Transverse colon (tissue), 3 donors: ENCODE measurements at regions not wholly inside any gene's neighbourhood (a gene's known extent, or its start where the extent isn't known, plus 50 kb on each side); places are given as distances from the start of the nearest gene placed in this dataset.
"Not testable (repeated sequence)": the region's sequence is repeated elsewhere in the genome, so short reads cannot be mapped to it uniquely, and the experiment has no call there.

Source experiments
- EP300 ChIP-seq: sonication (generic); formaldehyde crosslinking; IDR thresholded peaks from one replicate; pipeline ENCODE4 v1.6.1; 2017; ENCODE audit warnings: antibody characterized with exemption, low read depth
- POLR2A ChIP-seq: fragments of 450-650 bp; IDR thresholded peaks from one replicate; pipeline ENCODE4 v1.6.1; 2016; ENCODE audit warnings: antibody characterized with exemption, mild to moderate bottlenecking, moderate library complexity
- TF ChIP-seq, protein P1 (sequence below), 5 experiments: fragments of 200-600 bp in 3 of 5; fragments of 450-650 bp in 2 of 5; sonication (generic) in 3 of 5; IDR thresholded peaks; 1 replicate in 2 of 5; 2 replicates in 3 of 5; pipeline ENCODE4 v1.5.1; 2016 to 2017; ENCODE audit warnings: antibody characterized with exemption in 5 of 5, inconsistent platforms in 3 of 5, mild to moderate bottlenecking in 2 of 5, moderate library complexity in 1 of 5

DNA sequence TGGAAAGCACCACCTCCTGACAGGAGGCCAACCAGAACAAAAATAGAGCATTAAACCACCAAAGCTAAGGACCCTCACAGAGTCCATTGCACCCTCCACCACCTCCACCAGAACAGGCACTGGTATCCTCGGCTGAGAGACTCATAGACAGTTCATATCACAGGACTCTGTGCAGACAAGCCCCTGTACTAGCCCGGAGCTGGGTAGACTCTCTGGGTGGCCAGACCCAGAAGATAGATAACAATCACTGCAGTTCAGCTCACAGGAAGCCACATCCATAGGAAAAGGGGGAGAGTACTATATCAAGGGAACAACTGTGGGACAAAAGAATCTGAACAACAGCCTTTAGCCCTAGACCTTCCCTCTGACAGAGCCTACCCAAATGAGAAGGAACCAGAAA, 67.4 kb upstream of the SSTR4 start:
- TF ChIP-seq, protein P1, sequence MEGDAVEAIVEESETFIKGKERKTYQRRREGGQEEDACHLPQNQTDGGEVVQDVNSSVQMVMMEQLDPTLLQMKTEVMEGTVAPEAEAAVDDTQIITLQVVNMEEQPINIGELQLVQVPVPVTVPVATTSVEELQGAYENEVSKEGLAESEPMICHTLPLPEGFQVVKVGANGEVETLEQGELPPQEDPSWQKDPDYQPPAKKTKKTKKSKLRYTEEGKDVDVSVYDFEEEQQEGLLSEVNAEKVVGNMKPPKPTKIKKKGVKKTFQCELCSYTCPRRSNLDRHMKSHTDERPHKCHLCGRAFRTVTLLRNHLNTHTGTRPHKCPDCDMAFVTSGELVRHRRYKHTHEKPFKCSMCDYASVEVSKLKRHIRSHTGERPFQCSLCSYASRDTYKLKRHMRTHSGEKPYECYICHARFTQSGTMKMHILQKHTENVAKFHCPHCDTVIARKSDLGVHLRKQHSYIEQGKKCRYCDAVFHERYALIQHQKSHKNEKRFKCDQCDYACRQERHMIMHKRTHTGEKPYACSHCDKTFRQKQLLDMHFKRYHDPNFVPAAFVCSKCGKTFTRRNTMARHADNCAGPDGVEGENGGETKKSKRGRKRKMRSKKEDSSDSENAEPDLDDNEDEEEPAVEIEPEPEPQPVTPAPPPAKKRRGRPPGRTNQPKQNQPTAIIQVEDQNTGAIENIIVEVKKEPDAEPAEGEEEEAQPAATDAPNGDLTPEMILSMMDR (IDR thresholded peaks at IDR 0.05) = not testable (repeated sequence)
- TF ChIP-seq POLR2A, EP300: not testable (repeated sequence)
